GM18511 (cell line): ENCODE measurements at regions not wholly inside any gene's neighbourhood (a gene's known extent, or its start where the extent isn't known, plus 50 kb on each side); places are given as distances from the start of the nearest gene placed in this dataset.

Source experiments
- ATAC-seq: cut with Tn5 transposase; IDR thresholded peaks from one replicate; pipeline ENCODE4 v1.9.1; 2021; ENCODE audit warnings: mild to moderate bottlenecking, moderate library complexity; ENCODE audit not compliant: unreplicated experiment

DNA sequence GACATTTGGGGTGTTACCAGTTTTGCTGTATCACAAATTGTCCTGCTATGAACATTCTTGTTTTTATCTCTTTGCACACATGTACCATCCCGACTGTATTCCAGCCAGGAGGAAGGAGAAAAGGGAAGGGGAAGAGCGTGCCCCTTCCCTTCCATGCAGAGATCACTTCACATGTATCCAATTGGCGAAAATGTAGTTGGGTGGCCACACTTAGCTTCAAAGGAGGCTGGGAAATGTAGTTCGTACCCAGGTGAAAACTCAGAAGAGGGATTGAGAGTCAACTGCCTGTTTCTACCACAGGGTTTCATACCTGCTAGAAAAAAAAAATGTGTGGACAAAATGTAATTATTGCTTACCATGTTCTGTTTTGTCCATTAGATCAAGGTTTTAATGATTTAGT lies 189.1 kb upstream of the PELI2 start:
- no peak for ATAC-seq

DNA sequence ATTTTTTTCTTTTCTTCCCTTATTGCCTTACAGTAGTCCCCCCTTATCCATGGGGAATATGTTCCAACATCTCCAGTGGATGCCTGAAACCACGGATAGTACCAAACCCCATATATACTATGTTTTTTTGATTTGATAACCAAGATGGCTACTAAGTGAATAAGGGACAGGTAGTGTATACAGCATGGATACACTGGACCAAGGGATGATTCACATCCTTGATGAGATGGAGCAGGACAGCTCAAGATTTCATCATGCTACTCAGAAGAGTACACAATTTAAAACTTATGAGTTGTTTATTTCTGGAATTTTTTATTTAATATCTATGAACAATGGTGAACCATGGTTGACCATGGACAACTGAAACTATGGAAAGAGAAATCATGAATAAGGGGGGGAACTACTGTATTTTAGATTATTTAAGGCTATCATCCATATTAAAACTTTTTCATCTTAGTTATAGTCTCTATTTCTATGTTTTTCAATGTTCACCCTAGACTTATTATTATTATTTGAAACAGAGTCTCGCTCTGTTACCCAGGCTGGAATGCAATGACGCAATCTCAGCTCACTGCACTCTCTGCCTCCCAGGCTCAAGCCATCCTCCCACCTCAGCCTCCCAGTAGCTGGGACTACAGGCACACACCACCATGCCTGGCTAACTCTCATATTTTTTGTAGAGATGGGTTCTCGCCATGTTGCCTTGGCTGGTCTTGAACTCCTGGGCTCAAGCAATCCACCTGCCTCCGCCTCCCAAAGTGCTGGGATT lies 188.0 kb upstream of the PELI2 start:
- no peak for ATAC-seq

DNA sequence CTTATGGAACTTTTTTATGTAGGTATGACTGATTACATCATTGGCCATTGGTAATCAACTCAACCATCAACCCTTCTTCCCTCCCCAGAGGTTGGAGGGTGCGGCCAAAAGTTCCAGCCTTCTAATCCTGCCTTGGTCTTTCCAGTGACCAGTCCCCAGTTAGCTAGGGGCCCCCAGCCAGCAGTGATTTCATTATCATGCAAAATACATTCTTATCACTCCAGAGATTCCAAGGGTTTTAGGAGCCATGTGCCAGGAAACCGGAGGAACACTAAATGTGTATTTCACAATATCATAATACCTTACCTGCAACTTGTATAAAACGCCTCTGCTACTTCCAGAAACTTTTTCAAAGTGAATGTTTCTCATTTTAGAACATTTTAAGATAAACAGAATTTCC lies 181.5 kb upstream of the PELI2 start:
- ATAC-seq: no peak

DNA sequence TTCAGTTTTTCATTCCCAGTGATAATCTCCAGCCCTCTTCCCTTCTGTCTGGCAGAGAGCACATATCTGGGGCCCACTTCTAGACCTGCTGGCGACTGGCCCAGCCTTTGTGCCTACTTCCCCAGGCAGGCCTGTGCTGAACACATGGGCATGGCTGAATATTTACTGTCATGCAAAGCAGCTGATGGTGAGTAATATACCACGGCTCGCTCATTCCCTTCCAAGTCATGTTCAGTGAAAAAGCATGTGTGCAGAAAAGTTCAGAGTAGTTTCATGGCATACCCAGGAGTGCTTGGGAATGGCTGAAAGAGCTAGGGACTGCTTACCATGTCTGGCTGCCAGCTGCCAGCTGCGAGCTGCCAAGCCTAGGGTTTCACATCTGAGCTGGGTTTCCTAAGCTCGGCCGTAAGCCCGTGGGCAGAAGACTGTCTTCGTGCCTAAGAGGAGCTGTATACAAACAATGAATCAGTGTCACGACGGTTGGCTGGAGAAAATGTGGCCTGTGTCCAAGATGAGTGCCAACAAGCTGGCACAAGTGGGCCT lies 179.9 kb upstream of the PELI2 start:
- ATAC-seq: no peak

DNA sequence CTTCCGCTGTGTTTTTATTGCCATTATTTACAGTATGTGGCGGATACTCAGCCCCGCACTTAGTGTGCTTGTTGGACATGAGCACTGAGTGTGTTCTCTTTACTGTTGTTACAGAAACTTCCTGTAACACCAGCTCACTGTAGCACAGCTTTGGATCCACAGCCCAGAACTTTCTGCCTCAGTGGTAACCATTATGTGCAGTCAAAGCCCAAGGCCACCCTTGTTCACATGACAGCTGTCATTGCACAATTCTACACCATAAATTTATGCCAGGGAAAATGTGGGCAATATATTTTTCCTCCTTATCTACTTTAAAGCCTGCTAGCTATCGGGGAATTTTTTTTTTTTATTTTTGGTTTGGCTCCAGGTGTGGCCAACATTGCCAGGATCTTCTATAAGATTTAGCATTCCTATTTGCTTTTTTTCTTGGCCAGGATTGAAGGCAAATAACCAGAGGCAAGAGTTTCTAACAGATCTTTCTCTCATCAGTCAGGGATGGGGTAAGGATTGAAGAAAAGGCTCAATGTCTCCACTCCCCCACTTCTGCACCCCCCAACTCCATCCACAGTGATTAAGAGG lies 176.0 kb upstream of the PELI2 start:
- ATAC-seq: no peak

DNA sequence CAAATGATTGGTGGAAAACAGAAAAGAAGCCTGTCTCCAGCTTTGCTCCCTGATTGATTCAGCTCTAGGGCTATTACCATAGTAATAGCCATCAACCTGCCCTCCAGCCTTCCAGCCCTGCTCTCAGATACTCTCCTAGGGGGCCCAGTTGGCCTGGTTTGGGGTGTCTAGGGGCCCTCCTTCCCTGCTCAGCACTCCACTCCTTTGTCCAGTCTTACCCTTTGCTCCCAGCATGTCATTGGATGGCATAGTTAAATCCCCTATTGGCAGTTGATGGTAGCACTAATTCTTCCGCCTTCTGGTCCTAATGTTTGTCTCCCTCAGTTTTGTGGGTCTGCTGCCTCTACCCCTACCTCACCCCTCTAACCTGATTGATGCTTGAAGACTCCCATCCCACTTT lies 175.4 kb upstream of the PELI2 start:
- no peak for ATAC-seq

DNA sequence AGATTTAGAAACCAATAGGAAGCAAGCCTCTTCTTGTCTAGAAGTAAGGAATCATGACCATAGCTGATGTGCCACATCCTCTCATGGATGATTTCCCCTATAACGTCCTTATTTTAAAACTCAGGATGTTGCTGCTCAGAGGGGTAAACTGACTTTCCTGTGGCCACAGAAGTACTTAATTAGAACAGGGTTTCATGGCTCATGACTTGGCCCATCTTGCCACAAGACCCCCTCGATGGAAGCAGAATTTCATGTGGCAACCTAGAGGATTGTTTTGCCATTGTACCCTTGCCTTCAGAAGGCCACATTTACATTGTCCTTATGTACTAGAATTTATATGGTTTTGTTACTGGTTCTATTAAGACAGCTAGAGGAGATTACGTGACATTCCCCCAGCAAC lies 173.5 kb upstream of the PELI2 start:
- ATAC-seq: no peak

DNA sequence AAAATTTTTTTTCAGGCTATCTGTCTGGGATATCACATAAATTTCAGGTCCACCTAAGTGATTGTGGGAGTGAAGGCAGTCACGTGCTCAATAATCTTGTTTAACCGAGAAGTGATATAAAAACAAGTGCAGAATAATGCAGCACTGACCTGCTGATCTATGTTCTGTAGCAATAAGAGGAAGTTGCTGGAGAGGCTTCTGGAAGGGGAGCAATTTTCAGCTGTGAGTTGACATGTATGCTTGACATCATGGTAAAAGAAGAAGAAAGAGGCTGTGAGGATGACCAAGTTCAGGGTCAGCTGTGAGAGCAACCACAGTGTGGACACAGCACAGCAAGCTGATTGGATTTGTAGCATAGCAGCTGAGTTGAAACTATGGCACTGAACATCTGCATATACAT lies 172.0 kb upstream of the PELI2 start:
- no peak for ATAC-seq

DNA sequence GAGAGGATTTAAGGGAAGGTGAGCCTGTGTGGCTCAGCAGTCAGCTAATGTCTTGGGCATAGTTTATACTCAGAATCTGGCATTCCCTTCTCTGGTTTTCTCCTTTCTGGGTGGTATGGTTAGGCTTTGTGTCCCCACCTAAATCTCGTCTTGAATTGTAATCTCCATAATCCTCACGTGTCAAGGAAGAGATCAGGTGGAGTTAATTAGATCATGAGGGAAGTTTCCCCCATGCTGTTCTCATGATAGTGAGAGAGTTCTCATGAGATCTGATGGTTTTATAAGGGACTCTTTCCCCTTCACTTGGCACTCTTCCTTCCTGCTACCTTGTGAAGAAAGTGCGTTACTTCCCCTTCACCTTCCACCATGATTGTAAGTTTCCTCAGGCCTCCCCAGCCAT lies 169.8 kb upstream of the PELI2 start:
- no peak for ATAC-seq

DNA sequence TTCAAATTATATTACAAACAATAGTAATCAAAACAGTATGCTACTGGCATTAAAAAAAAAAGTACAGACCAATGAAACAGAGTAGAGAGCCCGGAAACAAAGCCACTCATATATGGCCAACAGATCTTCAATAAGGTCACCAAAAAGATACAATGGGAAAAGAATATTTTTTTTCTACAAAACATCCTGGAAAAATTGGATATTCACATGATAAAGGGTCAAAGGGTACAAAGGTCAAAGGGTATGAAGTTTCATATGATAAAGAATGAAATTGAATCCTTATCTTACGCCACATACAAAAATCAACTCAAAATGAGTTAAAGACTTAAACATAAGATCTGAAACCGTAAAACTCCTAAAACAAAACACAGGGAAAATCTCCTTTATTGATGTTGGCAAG lies 168.5 kb upstream of the PELI2 start:
- ATAC-seq: no peak

DNA sequence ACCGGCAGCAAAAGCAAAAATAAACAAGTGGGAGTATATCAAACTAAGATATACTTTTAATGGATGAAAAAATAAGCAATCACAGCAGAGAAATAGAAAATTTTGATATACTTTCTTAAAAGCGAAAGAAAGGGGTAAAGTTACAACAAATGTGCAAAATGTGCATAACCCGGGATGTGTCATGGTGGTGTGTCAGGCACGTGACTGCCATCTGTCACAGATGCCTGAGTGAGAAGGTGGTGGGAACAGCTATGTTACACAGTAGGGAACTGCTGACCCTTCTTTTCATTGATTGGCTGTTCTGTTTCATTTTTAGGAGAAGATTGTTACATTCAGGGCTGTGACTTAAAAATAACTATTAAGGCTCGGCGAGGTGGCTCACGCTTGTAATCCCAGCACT lies 168.1 kb upstream of the PELI2 start:
- ATAC-seq: no peak

DNA sequence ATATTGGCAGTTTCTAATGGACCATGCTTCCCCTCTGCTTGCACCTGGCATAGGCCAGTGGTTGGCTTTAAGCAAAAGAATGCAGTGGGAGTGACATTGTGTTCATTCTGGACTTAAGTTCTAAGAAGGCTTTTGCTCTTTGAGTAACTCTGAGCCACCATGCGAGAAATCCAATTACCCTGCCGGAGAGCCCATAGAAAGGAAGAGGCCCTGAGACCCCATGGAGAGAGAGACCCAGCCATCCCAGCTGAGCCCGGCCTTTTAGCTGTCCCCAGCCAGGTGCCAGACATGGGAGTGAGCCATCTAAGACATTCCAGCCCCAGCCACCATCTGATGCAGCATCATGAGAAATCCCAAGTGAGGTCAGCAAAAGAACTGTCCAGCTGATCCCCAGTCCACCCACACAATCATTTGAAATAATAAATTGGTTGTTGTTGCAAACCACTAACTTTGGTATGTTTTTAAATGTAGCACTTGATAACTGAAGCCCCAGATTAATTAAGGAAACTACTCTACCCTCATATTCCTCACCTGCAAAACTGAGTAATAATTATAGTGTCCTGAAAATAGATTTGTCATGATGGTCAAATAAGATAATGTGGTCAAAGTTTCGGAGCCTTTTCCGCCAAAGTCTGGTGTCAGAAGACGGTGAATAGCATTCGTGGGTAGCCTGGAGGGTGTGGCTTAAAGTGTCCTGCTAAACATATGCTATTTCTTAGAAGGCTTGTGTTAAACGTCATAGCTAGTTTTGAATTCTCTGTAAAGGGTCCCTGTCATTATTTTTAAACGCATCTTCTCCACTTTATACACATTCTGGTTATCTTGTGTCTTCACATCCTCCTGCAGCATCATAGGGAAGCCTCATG lies 166.6 kb upstream of the PELI2 start:
- ATAC-seq: no peak

DNA sequence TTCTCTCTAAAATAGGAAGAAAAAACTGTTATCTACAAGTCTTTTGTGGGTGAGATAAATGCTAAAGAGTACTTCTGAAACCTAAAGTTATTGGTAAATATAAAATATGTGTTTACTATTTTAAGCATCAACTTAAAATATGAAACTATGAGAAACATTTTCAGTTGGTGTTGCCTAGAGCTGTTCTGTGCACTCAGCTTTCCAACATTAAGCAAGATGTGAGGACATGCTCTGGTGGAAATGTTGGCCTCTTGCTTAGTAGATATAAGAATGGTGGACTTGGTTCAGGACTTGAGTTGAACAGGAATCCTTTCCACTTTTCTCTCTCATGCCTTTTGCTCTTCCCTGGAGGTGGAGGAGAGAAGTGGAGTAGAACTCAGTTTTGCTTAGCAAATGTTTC lies 164.1 kb upstream of the PELI2 start:
- ATAC-seq: no peak

DNA sequence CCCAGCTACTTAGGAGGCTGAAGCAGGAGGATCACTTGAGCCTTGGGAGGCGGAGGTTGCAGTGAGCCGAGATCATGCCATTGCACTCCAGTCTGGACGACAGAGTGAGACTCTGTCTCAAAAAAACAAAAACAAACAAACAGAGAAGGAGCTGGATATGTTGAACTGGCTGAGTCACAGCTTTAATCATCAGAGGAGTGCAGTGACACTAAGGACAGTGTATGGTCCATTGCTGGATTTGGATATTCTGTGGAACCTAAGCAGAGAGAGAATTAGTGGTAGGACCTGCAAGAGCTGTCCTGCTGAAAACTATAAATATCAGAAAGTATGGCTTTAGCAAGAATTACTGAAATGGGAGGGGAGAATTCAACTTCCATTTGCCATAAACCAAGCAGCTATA lies 163.0 kb upstream of the PELI2 start:
- no peak for ATAC-seq

DNA sequence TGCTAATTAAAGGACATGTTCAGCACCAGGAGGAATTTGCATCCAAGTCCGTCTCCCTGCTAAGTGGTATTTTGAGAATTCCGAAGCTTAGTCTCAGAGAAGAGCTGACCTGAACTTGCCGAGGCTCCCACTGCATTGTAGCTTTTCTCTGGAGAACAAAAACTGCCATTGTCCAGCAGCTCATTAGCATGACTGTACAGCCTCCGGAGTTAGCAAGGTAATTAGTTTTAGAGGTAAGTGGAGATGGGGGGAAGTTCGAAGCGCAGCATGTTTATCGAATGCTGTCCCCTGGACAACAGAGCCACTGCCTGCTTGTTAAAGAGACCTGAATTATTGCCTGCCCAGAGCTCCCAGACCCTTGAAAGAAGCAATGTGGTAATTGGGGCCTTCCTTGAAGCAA lies 160.3 kb upstream of the PELI2 start:
- no peak for ATAC-seq

DNA sequence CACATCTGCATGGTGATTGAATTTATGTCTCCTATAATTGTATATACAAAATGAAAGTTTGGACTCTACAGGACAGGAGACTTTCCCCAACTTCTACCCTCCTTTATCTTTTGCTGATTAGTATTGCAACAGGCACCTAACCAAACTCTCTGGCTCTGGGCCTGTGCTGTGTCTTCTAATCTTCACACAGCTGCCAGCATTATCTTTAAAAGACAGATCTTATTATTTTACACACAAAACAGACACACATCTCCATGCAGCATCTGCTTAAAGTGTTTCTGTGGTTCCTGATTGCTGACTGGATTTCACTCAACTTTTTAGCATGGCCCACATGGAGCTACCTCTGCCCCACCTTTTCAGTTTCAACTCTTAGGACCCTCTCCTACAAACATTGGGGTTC lies 154.9 kb upstream of the PELI2 start:
- ATAC-seq: no peak

DNA sequence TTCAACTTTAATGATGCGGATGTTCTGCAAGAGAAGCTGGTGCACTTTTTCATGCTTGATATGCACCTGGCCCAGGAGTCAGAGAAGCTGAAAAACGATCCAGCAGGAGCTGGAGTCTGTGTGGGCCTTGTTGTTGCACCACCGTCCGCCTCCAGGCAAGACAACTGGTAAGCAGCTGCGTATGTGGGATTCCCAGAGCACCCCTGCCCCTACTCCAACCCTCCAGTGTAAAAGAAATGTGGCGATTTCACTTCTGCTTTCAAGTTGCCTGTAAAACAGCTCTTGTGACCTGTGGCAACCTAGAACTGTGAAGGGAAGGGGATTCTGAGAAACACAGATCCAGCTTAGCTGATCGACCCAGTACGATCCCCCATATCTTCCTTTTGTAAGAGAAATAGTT lies 154.1 kb upstream of the PELI2 start:
- no peak for ATAC-seq

DNA sequence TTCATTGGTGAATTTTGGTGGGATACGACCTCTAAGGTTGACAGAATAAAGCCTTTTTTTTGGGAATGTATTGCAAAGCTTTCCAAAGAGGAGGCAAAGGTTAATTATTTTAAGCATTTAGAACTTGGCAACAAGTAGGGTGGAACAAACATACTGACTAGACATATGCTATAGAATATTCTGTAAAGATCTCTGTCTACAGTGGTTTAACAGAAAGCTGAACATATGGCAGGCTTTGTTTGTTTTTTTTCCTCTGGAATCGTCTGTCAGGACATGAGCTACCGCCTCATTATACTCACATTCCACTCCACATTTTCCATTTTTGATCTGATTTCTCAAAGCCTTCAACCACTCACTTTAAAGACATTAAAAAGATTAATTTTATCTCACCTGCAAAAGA lies 153.4 kb upstream of the PELI2 start:
- no peak for ATAC-seq

DNA sequence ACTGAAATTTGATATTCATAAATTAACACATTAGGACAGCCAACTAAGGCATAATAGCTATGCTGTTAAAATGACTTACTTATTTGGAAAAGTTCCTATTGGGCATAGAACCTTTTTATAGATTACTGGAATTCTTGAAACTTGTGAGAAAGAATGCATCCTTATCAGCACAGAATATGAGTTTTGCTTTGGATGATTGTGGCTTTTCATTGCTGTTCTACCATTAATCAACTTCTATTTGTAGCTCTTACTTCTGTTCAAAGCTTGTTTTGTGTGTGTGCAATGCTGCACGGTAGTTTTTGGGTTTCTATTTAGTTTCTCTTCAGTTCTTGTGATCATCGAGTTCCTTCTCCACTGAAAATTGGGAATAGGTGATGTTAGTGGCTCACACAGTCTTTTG lies 152.4 kb upstream of the PELI2 start:
- ATAC-seq: no peak

DNA sequence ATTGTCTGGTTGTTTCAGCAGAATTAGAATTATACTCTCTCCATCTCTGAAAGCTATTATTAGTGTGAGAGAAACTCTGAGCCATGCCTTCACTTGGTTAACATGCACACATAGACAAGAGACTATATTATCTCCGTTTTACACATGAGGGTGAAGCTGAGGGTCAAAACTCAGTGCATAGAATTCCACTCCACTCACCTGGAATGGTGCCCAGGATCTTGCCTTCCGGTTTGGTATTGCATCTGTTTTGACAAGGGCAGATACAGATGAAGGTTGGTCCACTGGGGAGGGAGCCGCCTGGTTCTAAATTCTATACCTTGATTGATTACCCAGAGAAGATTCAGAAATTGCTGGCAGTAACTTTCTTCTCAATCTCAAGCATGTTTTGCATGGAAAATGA lies 149.5 kb upstream of the PELI2 start:
- ATAC-seq: no peak

DNA sequence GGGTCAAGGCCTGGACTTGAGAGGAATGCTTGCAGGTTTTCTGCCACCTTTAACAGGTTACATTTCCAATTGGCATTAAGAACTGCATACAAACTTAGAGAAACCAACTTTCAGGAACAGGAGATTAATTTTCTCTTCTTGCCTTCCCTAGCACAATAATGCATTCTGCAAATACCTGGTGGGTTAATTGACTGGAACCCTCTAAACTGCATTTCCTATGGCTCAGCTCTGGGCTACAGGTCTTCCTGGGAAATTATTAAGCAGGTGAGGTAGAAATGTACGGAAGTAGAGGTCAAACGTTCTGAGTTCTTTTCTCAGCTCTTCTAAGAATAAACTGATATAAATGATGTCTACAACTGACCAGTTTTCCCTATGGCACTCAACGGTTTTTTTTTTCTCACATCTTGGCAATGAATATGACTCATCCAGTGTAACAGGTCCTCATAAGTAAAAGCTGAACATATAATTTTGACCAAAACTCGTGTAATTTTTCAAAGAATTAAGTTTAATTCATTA lies 144.9 kb upstream of the PELI2 start:
- ATAC-seq: no peak
